Nephron progenitor cell (in vitro differentiated cells): ENCODE measurements at regions not wholly inside any gene's neighbourhood (a gene's known extent, or its start where the extent isn't known, plus 50 kb on each side); places are given as distances from the start of the nearest gene placed in this dataset.
"Not testable (repeated sequence)": the region's sequence is repeated elsewhere in the genome, so short reads cannot be mapped to it uniquely, and the experiment has no call there.

Source experiments
- DNase-seq: peaks from one replicate; pipeline ENCODE4 v3.0.0; 2021
- H3K27ac Mint-ChIP-seq: 2 replicates; pipeline ENCODE4 v1.8.0; 2021; ENCODE audit warnings: mild to moderate bottlenecking, moderate library complexity, mixed read lengths
- H3K27me3 Mint-ChIP-seq: 2 replicates; pipeline ENCODE4 v1.8.0; 2021; ENCODE audit warnings: mild to moderate bottlenecking, low read depth, mixed read lengths; ENCODE audit not compliant: poor library complexity
- H3K36me3 Mint-ChIP-seq: 2 replicates; pipeline ENCODE4 v1.8.0; 2021; ENCODE audit warnings: low read depth, mixed read lengths
- H3K4me1 Mint-ChIP-seq: 2 replicates; pipeline ENCODE4 v1.8.0; 2021; ENCODE audit warnings: mixed read lengths
- H3K4me3 Mint-ChIP-seq: 2 replicates; pipeline ENCODE4 v1.8.0; 2021; ENCODE audit warnings: mild to moderate bottlenecking, moderate library complexity, mixed read lengths
- H3K9me3 Mint-ChIP-seq: 2 replicates; pipeline ENCODE4 v1.8.0; 2021; ENCODE audit warnings: mild to moderate bottlenecking, moderate library complexity, mixed read lengths
- TF ChIP-seq, protein P1 (sequence below): fragments of 200-600 bp; sonication (generic); IDR thresholded peaks from 2 replicates; pipeline ENCODE4 v1.5.0; 2021; ENCODE audit warnings: antibody characterized with exemption

GRCh38 chr2:82985572-82986197 is 1473.4 kb downstream of the SUCLG1 start:
- no peak for DNase-seq
- H3K4me1 Mint-ChIP-seq, result no peaks in the 10 kb centered on the region
- H3K27ac Mint-ChIP-seq, result no peak overlapping the region
- no peaks in the 10 kb centered on the region for H3K36me3 Mint-ChIP-seq
- H3K9me3 Mint-ChIP-seq, result peaks cover 19% of the 10 kb centered on the region
- TF ChIP-seq, protein P1, sequence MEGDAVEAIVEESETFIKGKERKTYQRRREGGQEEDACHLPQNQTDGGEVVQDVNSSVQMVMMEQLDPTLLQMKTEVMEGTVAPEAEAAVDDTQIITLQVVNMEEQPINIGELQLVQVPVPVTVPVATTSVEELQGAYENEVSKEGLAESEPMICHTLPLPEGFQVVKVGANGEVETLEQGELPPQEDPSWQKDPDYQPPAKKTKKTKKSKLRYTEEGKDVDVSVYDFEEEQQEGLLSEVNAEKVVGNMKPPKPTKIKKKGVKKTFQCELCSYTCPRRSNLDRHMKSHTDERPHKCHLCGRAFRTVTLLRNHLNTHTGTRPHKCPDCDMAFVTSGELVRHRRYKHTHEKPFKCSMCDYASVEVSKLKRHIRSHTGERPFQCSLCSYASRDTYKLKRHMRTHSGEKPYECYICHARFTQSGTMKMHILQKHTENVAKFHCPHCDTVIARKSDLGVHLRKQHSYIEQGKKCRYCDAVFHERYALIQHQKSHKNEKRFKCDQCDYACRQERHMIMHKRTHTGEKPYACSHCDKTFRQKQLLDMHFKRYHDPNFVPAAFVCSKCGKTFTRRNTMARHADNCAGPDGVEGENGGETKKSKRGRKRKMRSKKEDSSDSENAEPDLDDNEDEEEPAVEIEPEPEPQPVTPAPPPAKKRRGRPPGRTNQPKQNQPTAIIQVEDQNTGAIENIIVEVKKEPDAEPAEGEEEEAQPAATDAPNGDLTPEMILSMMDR, result no peak
- no peaks in the 10 kb centered on the region for H3K27me3 Mint-ChIP-seq
- H3K4me3 Mint-ChIP-seq, result no peak overlapping the region

GRCh38 chr2:82968358-82968757 is 1490.7 kb downstream of the SUCLG1 start:
- TF ChIP-seq, protein P1, result no peak
- no peak for DNase-seq
- no peaks in the 10 kb centered on the region for H3K36me3 Mint-ChIP-seq
- H3K9me3 Mint-ChIP-seq, result peaks cover 11% of the 10 kb centered on the region
- no peaks in the 10 kb centered on the region for H3K4me1 Mint-ChIP-seq
- H3K4me3 Mint-ChIP-seq, result no peak overlapping the region
- H3K27me3 Mint-ChIP-seq, result no peaks in the 10 kb centered on the region
- H3K27ac Mint-ChIP-seq, result no peak overlapping the region

- TF ChIP-seq, protein P1, result no peak
- no peaks in the 10 kb centered on the region for H3K4me1 Mint-ChIP-seq
- no peak for DNase-seq
- H3K9me3 Mint-ChIP-seq, result peaks cover 11% of the 10 kb centered on the region
- no peak overlapping the region for H3K27ac Mint-ChIP-seq
- H3K36me3 Mint-ChIP-seq, result no peaks in the 10 kb centered on the region
- no peak overlapping the region for H3K4me3 Mint-ChIP-seq
- no peaks in the 10 kb centered on the region for H3K27me3 Mint-ChIP-seq
Observed at GRCh38 chr2:82964341-82964740, 1494.7 kb downstream of the SUCLG1 start.

DNA sequence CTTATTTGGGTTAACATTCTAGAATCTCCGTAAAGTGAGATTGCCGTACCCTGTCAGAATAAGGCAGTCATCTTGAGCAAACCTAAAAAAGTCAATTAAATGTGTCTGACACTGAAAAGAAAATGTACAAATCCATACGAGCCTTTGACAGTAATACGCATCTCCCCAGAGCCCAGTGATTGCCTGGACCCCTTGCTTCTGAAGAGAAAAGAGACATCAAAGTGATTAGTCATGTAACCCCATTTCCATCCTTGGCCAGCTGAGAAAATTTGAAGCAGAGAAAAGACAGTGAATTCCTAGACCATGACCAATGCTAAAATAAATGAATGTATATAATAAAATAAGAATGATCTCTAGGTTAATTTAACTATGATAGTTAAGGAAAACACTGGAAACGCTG is 1499.4 kb downstream of the SUCLG1 start:
- no peak overlapping the region for H3K27ac Mint-ChIP-seq
- no peak overlapping the region for H3K4me3 Mint-ChIP-seq
- no peak for DNase-seq
- no peaks in the 10 kb centered on the region for H3K4me1 Mint-ChIP-seq
- H3K36me3 Mint-ChIP-seq, result no peaks in the 10 kb centered on the region
- H3K27me3 Mint-ChIP-seq, result no peaks in the 10 kb centered on the region
- TF ChIP-seq, protein P1, result no peak
- H3K9me3 Mint-ChIP-seq, result peaks cover 6% of the 10 kb centered on the region

- H3K36me3 Mint-ChIP-seq, result no peaks in the 10 kb centered on the region
- no peaks in the 10 kb centered on the region for H3K9me3 Mint-ChIP-seq
- H3K4me3 Mint-ChIP-seq, result no peak overlapping the region
- no peaks in the 10 kb centered on the region for H3K27me3 Mint-ChIP-seq
- TF ChIP-seq, protein P1, result no peak
- no peak for DNase-seq
- no peak overlapping the region for H3K27ac Mint-ChIP-seq
- H3K4me1 Mint-ChIP-seq, result peaks cover 11% of the 10 kb centered on the region
Observed at GRCh38 chr2:82954868-82955267, 1504.2 kb downstream of the SUCLG1 start.

GRCh38 chr2:82939211-82939610 is 1519.9 kb downstream of the SUCLG1 start:
- TF ChIP-seq, protein P1, result no peak

DNA sequence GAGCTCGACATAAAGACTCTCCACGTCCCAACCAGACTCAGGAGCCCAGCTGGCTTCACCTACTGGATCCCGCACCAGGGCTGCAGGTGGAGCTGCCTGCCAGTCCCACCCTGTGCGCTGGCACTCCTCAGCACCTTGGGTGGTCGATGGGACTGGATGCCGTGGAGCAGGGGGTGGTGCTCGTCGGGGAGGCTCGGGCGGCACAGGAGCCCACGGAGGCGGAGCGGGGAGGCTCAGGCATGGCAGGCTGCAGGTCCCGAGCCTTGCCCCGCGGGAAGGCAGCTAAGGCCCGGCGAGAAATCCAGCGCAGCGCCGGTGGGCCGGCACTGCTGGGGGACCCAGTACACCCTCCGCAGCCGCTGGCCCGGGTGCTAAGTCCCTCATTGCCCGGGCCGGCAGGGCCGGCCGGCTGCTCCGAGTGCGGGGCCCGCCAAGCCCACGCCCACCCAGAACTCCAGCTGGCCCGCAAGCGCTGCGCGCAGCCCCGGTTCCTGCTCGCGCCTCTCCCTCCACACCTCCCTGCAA is 1520.7 kb downstream of the SUCLG1 start:
- not testable (repeated sequence) for H3K36me3 Mint-ChIP-seq, H3K4me3 Mint-ChIP-seq, H3K27ac Mint-ChIP-seq, H3K9me3 Mint-ChIP-seq, DNase-seq, H3K27me3 Mint-ChIP-seq, H3K4me1 Mint-ChIP-seq

More at GRCh38 chr2:82939211-82939610, 1519.9 kb downstream of the SUCLG1 start:
- H3K27ac Mint-ChIP-seq, result no peak overlapping the region
- no peak for DNase-seq
- H3K4me3 Mint-ChIP-seq, result no peak overlapping the region
- no peaks in the 10 kb centered on the region for H3K27me3 Mint-ChIP-seq
- H3K4me1 Mint-ChIP-seq, result no peaks in the 10 kb centered on the region
- H3K9me3 Mint-ChIP-seq, result peaks cover 10% of the 10 kb centered on the region
- no peaks in the 10 kb centered on the region for H3K36me3 Mint-ChIP-seq
